ENCODE measurements at regions not wholly inside any gene's neighbourhood (a gene's known extent, or its start where the extent isn't known, plus 50 kb on each side); places are given as distances from the start of the nearest gene placed in this dataset.

GRCh38 chr4:145319751-145320150, 139.4 kb upstream of the OTUD4 start:
- Histone ChIP-seq H3K4me3 (no peak overlapping the region), H3K27me3 (no peaks in the 10 kb centered on the region), H3K9me3 (no peaks in the 10 kb centered on the region), H3K4me1 (no peaks in the 10 kb centered on the region), H3K36me3 (no peaks in the 10 kb centered on the region), H3K27ac (no peak overlapping the region)
- DNase-seq, result no peak
- TF ChIP-seq POLR2AphosphoS5 (IDR thresholded peaks at IDR 0.05), result no peak
- TF ChIP-seq EP300 (IDR thresholded peaks at IDR 0.05), result no peak
- TF ChIP-seq POLR2A (IDR thresholded peaks at IDR 0.05), result no peak
- no peak for TF ChIP-seq CTCF (IDR thresholded peaks at IDR 0.05)
- intact Hi-C loops (cut with DNase I), result no loop called here
- WGBS, 2 donors, result 59 to 70% methylated on average over 2 of the region's 2 CpGs

- intact Hi-C loops (cut with DNase I), result no loop called here
- H3K27ac ChIP-seq, result no peak overlapping the region
- H3K4me1 ChIP-seq, result no peaks in the 10 kb centered on the region
- TF ChIP-seq CTCF (IDR thresholded peaks at IDR 0.05), result no peak
- TF ChIP-seq POLR2A (IDR thresholded peaks at IDR 0.05), result no peak
- no peak for TF ChIP-seq POLR2AphosphoS5 (IDR thresholded peaks at IDR 0.05)
- no peak for TF ChIP-seq EP300 (IDR thresholded peaks at IDR 0.05)
- no peak for DNase-seq
- no peaks in the 10 kb centered on the region for H3K9me3 ChIP-seq
- no peaks in the 10 kb centered on the region for H3K27me3 ChIP-seq
- H3K36me3 ChIP-seq, result no peaks in the 10 kb centered on the region
- H3K4me3 ChIP-seq, result no peak overlapping the region
- WGBS, 2 donors, result 92 to 94% methylated on average over 2 of the region's 2 CpGs
Measured at GRCh38 chr4:145316897-145317574, 136.6 kb upstream of the OTUD4 start.

DNA sequence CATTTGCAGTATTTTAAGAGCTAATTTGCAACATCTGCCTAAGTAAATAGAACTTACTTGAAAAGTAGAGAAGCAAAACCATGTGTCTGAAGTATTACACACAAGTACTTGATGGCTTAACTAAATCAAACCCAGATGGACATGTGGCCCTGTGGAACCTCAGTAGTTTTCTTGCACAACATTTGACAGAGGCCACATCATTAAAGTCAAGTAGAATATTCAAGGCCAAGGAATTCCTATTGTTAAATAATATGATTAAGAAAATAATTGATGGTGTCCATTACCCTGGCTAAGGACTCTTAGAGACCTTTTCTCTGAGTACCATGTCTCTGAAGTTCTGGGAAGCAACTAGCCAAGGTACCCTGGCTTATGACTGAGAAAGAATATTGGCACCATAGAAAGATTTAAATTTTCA, 135.4 kb upstream of the OTUD4 start:
- Histone ChIP-seq H3K9me3 (no peaks in the 10 kb centered on the region), H3K36me3 (no peaks in the 10 kb centered on the region), H3K4me1 (no peaks in the 10 kb centered on the region), H3K4me3 (no peak overlapping the region), H3K27ac (no peak overlapping the region), H3K27me3 (no peaks in the 10 kb centered on the region)
- TF ChIP-seq POLR2AphosphoS5 (IDR thresholded peaks at IDR 0.05) (no peak), EP300 (IDR thresholded peaks at IDR 0.05) (no peak), CTCF (IDR thresholded peaks at IDR 0.05) (no peak), POLR2A (IDR thresholded peaks at IDR 0.05) (no peak)
- DNase-seq, result no peak
- intact Hi-C loops (cut with DNase I), result no loop called here

- 65 to 66% methylated on average over 3 of the region's 3 CpGs for WGBS, 2 donors
- H3K9me3 ChIP-seq, result no peaks in the 10 kb centered on the region
- H3K36me3 ChIP-seq, result no peaks in the 10 kb centered on the region
- peaks cover 0 to 5% (median 2%) of the 10 kb centered on the region in 4 donors for H3K4me1 ChIP-seq
- intact Hi-C loops (cut with DNase I), result no loop called here
- TF ChIP-seq POLR2AphosphoS5 (IDR thresholded peaks at IDR 0.05), result no peak
- no peak for TF ChIP-seq CTCF (IDR thresholded peaks at IDR 0.05)
- no peak for TF ChIP-seq POLR2A (IDR thresholded peaks at IDR 0.05)
- no peak for TF ChIP-seq EP300 (IDR thresholded peaks at IDR 0.05)
- no peak overlapping the region for H3K4me3 ChIP-seq
- no peak overlapping the region for H3K27ac ChIP-seq
- no peak for DNase-seq
- H3K27me3 ChIP-seq, result no peaks in the 10 kb centered on the region
Measured at GRCh38 chr4:145308598-145308997, 128.2 kb upstream of the OTUD4 start.

All from sigmoid colon (tissue), 6 donors.